Lower leg skin (tissue), 3 donors: ENCODE measurements at regions not wholly inside any gene's neighbourhood (a gene's known extent, or its start where the extent isn't known, plus 50 kb on each side); places are given as distances from the start of the nearest gene placed in this dataset.

Experiments used
- POLR2A ChIP-seq, 2 donors: fragments of 450-650 bp; IDR thresholded peaks; one replicate each; pipeline ENCODE4 v1.6.1; 2016 to 2017; ENCODE audit warnings: antibody characterized with exemption in 2 of 2, mild to moderate bottlenecking in 1 of 2, moderate library complexity in 1 of 2
- TF ChIP-seq, protein P1 (sequence below), 3 donors: fragments of 450-650 bp; IDR thresholded peaks; one replicate each; pipeline ENCODE4 v1.5.1; 2016; ENCODE audit warnings: antibody characterized with exemption in 3 of 3, mild to moderate bottlenecking in 3 of 3, moderate library complexity in 2 of 3

DNA sequence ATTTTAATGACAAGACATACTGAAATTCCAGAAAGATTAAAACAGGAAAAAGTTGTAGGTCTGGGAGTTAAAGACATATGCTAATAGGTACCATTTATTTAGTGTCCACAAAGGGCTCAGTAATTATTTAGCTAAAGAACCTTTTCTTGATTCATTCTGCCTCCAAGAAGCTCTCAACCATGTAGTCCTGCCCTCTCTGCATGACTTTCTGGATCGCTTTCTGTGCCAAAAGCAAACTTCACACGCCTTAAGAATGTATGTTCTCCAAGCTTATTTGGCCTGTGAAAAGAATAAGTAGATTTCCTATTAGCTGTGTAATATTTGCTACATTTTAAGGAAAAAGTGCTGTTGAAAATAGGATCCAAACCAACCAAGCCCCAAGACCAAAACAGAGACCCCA, 291.7 kb downstream of the C12orf75 start:
- TF ChIP-seq, protein P1, sequence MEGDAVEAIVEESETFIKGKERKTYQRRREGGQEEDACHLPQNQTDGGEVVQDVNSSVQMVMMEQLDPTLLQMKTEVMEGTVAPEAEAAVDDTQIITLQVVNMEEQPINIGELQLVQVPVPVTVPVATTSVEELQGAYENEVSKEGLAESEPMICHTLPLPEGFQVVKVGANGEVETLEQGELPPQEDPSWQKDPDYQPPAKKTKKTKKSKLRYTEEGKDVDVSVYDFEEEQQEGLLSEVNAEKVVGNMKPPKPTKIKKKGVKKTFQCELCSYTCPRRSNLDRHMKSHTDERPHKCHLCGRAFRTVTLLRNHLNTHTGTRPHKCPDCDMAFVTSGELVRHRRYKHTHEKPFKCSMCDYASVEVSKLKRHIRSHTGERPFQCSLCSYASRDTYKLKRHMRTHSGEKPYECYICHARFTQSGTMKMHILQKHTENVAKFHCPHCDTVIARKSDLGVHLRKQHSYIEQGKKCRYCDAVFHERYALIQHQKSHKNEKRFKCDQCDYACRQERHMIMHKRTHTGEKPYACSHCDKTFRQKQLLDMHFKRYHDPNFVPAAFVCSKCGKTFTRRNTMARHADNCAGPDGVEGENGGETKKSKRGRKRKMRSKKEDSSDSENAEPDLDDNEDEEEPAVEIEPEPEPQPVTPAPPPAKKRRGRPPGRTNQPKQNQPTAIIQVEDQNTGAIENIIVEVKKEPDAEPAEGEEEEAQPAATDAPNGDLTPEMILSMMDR (IDR thresholded peaks at IDR 0.05), result no peak
- no peak for TF ChIP-seq POLR2A (IDR thresholded peaks at IDR 0.05)
